ENCODE measurements at regions not wholly inside any gene's neighbourhood (a gene's known extent, or its start where the extent isn't known, plus 50 kb on each side); places are given as distances from the start of the nearest gene placed in this dataset.
"Not testable (repeated sequence)": the region's sequence is repeated elsewhere in the genome, so short reads cannot be mapped to it uniquely, and the experiment has no call there.

- H3K27me3 ChIP-seq (ENCODE audit: control insufficient read depth in 1 of 2, insufficient read depth in 2 of 2, low read length in 2 of 2): no peaks in the 10 kb centered on the region
- 79 to 84% methylated on average over 1 of the region's 1 CpG for WGBS, 2 donors
- no peaks in the 10 kb centered on the region for H3K9me3 ChIP-seq (ENCODE audit: control insufficient read depth in 2 of 2, insufficient read depth in 1 of 2, low read depth in 1 of 2, low read length in 1 of 2)
- no peaks in the 10 kb centered on the region for H3K4me1 ChIP-seq (ENCODE audit: control insufficient read depth in 2 of 2, insufficient read depth in 2 of 2, low read length in 1 of 2)
- no peaks in the 10 kb centered on the region for H3K36me3 ChIP-seq (ENCODE audit: control insufficient read depth in 2 of 2, insufficient read depth in 2 of 2, low read length in 1 of 2)
- H3K27ac ChIP-seq (ENCODE audit: low read depth in 2 of 2, low read length in 1 of 2): no peak overlapping the region
- H3K4me3 ChIP-seq (ENCODE audit: low read depth in 1 of 2, low read length in 2 of 2): no peak overlapping the region
Observed at GRCh38 chr5:68074048-68074632, 141.4 kb upstream of the PIK3R1 start.

- H3K27ac ChIP-seq (ENCODE audit: low read depth in 2 of 2, low read length in 1 of 2): no peak overlapping the region
- WGBS, 2 donors: 80 to 82% methylated on average over 6 of the region's 6 CpGs
Observed at GRCh38 chr5:68071736-68072135, 143.8 kb upstream of the PIK3R1 start.

GRCh38 chr5:68071282-68071632 is 144.3 kb upstream of the PIK3R1 start:
- no peaks in the 10 kb centered on the region for H3K4me1 ChIP-seq (ENCODE audit: control insufficient read depth in 2 of 2, insufficient read depth in 2 of 2, low read length in 1 of 2)
- no peak overlapping the region for H3K27ac ChIP-seq (ENCODE audit: low read depth in 2 of 2, low read length in 1 of 2)
- WGBS, 2 donors: 69 to 70% methylated on average over 3 of the region's 3 CpGs
- H3K27me3 ChIP-seq (ENCODE audit: control insufficient read depth in 1 of 2, insufficient read depth in 2 of 2, low read length in 2 of 2): no peaks in the 10 kb centered on the region
- H3K4me3 ChIP-seq (ENCODE audit: low read depth in 1 of 2, low read length in 2 of 2): no peak overlapping the region
- no peaks in the 10 kb centered on the region for H3K9me3 ChIP-seq (ENCODE audit: control insufficient read depth in 2 of 2, insufficient read depth in 1 of 2, low read depth in 1 of 2, low read length in 1 of 2)
- H3K36me3 ChIP-seq (ENCODE audit: control insufficient read depth in 2 of 2, insufficient read depth in 2 of 2, low read length in 1 of 2): no peaks in the 10 kb centered on the region

More at GRCh38 chr5:68071736-68072135, 143.8 kb upstream of the PIK3R1 start:
- Histone ChIP-seq H3K4me1 (ENCODE audit: control insufficient read depth in 2 of 2, insufficient read depth in 2 of 2, low read length in 1 of 2) (no peaks in the 10 kb centered on the region), H3K9me3 (ENCODE audit: control insufficient read depth in 2 of 2, insufficient read depth in 1 of 2, low read depth in 1 of 2, low read length in 1 of 2) (no peaks in the 10 kb centered on the region), H3K36me3 (ENCODE audit: control insufficient read depth in 2 of 2, insufficient read depth in 2 of 2, low read length in 1 of 2) (no peaks in the 10 kb centered on the region), H3K27me3 (ENCODE audit: control insufficient read depth in 1 of 2, insufficient read depth in 2 of 2, low read length in 2 of 2) (no peaks in the 10 kb centered on the region), H3K4me3 (ENCODE audit: low read depth in 1 of 2, low read length in 2 of 2) (no peak overlapping the region)

GRCh38 chr5:68070591-68071281 is 144.8 kb upstream of the PIK3R1 start:
- no peak overlapping the region for H3K27ac ChIP-seq (ENCODE audit: low read depth in 2 of 2, low read length in 1 of 2)

GRCh38 chr5:68067976-68068603 is 147.5 kb upstream of the PIK3R1 start:
- no peaks in the 10 kb centered on the region for H3K27me3 ChIP-seq (ENCODE audit: control insufficient read depth in 1 of 2, insufficient read depth in 2 of 2, low read length in 2 of 2)
- H3K27ac ChIP-seq (ENCODE audit: low read depth in 2 of 2, low read length in 1 of 2): no peak overlapping the region
- WGBS, 2 donors: 85 to 92% methylated on average over 5 of the region's 5 CpGs
- H3K4me3 ChIP-seq (ENCODE audit: low read depth in 1 of 2, low read length in 2 of 2): no peak overlapping the region
- no peaks in the 10 kb centered on the region for H3K4me1 ChIP-seq (ENCODE audit: control insufficient read depth in 2 of 2, insufficient read depth in 2 of 2, low read length in 1 of 2)
- H3K9me3 ChIP-seq (ENCODE audit: control insufficient read depth in 2 of 2, insufficient read depth in 1 of 2, low read depth in 1 of 2, low read length in 1 of 2): no peaks in the 10 kb centered on the region
- H3K36me3 ChIP-seq (ENCODE audit: control insufficient read depth in 2 of 2, insufficient read depth in 2 of 2, low read length in 1 of 2): no peaks in the 10 kb centered on the region

More at GRCh38 chr5:68070591-68071281, 144.8 kb upstream of the PIK3R1 start:
- Histone ChIP-seq H3K4me3 (ENCODE audit: low read depth in 1 of 2, low read length in 2 of 2) (no peak overlapping the region), H3K9me3 (ENCODE audit: control insufficient read depth in 2 of 2, insufficient read depth in 1 of 2, low read depth in 1 of 2, low read length in 1 of 2) (no peaks in the 10 kb centered on the region), H3K36me3 (ENCODE audit: control insufficient read depth in 2 of 2, insufficient read depth in 2 of 2, low read length in 1 of 2) (no peaks in the 10 kb centered on the region), H3K4me1 (ENCODE audit: control insufficient read depth in 2 of 2, insufficient read depth in 2 of 2, low read length in 1 of 2) (no peaks in the 10 kb centered on the region), H3K27me3 (ENCODE audit: control insufficient read depth in 1 of 2, insufficient read depth in 2 of 2, low read length in 2 of 2) (no peaks in the 10 kb centered on the region)
- 45 to 52% methylated on average over 2 of the region's 2 CpGs for WGBS, 2 donors

- Histone ChIP-seq H3K27ac (ENCODE audit: low read depth in 2 of 2, low read length in 1 of 2) (no peak overlapping the region), H3K36me3 (ENCODE audit: control insufficient read depth in 2 of 2, insufficient read depth in 2 of 2, low read length in 1 of 2) (no peaks in the 10 kb centered on the region), H3K9me3 (ENCODE audit: control insufficient read depth in 2 of 2, insufficient read depth in 1 of 2, low read depth in 1 of 2, low read length in 1 of 2) (no peaks in the 10 kb centered on the region), H3K4me3 (ENCODE audit: low read depth in 1 of 2, low read length in 2 of 2) (no peak overlapping the region), H3K27me3 (ENCODE audit: control insufficient read depth in 1 of 2, insufficient read depth in 2 of 2, low read length in 2 of 2) (no peaks in the 10 kb centered on the region), H3K4me1 (ENCODE audit: control insufficient read depth in 2 of 2, insufficient read depth in 2 of 2, low read length in 1 of 2) (no peaks in the 10 kb centered on the region)
- WGBS, 2 donors: 51 to 71% methylated on average over 1 of the region's 1 CpG
Observed at GRCh38 chr5:68067291-68067690, 148.3 kb upstream of the PIK3R1 start.

- no peaks in the 10 kb centered on the region for H3K36me3 ChIP-seq (ENCODE audit: control insufficient read depth in 2 of 2, insufficient read depth in 2 of 2, low read length in 1 of 2)
- no peak overlapping the region for H3K27ac ChIP-seq (ENCODE audit: low read depth in 2 of 2, low read length in 1 of 2)
- H3K4me3 ChIP-seq (ENCODE audit: low read depth in 1 of 2, low read length in 2 of 2): no peak overlapping the region
- no peaks in the 10 kb centered on the region for H3K4me1 ChIP-seq (ENCODE audit: control insufficient read depth in 2 of 2, insufficient read depth in 2 of 2, low read length in 1 of 2)
- H3K9me3 ChIP-seq (ENCODE audit: control insufficient read depth in 2 of 2, insufficient read depth in 1 of 2, low read depth in 1 of 2, low read length in 1 of 2): no peaks in the 10 kb centered on the region
- no peaks in the 10 kb centered on the region for H3K27me3 ChIP-seq (ENCODE audit: control insufficient read depth in 1 of 2, insufficient read depth in 2 of 2, low read length in 2 of 2)
- 76 to 84% methylated on average over 3 of the region's 3 CpGs for WGBS, 2 donors
Observed at GRCh38 chr5:68066277-68066955, 149.1 kb upstream of the PIK3R1 start.

GRCh38 chr5:68065321-68065720 is 150.2 kb upstream of the PIK3R1 start:
- not testable (repeated sequence) for H3K4me3 ChIP-seq (ENCODE audit: low read depth in 1 of 2, low read length in 2 of 2); H3K9me3 ChIP-seq (ENCODE audit: control insufficient read depth in 2 of 2, insufficient read depth in 1 of 2, low read depth in 1 of 2, low read length in 1 of 2); H3K27ac ChIP-seq (ENCODE audit: low read depth in 2 of 2, low read length in 1 of 2); H3K4me1 ChIP-seq (ENCODE audit: control insufficient read depth in 2 of 2, insufficient read depth in 2 of 2, low read length in 1 of 2); H3K27me3 ChIP-seq (ENCODE audit: control insufficient read depth in 1 of 2, insufficient read depth in 2 of 2, low read length in 2 of 2); H3K36me3 ChIP-seq (ENCODE audit: control insufficient read depth in 2 of 2, insufficient read depth in 2 of 2, low read length in 1 of 2)
- 94 to 96% methylated on average over 3 of the region's 3 CpGs for WGBS, 2 donors

GRCh38 chr5:68060382-68060781 is 155.2 kb upstream of the PIK3R1 start:
- no peak overlapping the region for H3K4me3 ChIP-seq (ENCODE audit: low read depth in 1 of 2, low read length in 2 of 2)
- H3K9me3 ChIP-seq (ENCODE audit: control insufficient read depth in 2 of 2, insufficient read depth in 1 of 2, low read depth in 1 of 2, low read length in 1 of 2): no peaks in the 10 kb centered on the region
- no peaks in the 10 kb centered on the region for H3K4me1 ChIP-seq (ENCODE audit: control insufficient read depth in 2 of 2, insufficient read depth in 2 of 2, low read length in 1 of 2)
- WGBS, 2 donors: 85 to 96% methylated on average over 1 of the region's 1 CpG
- no peaks in the 10 kb centered on the region for H3K36me3 ChIP-seq (ENCODE audit: control insufficient read depth in 2 of 2, insufficient read depth in 2 of 2, low read length in 1 of 2)
- H3K27ac ChIP-seq (ENCODE audit: low read depth in 2 of 2, low read length in 1 of 2): no peak overlapping the region
- H3K27me3 ChIP-seq (ENCODE audit: control insufficient read depth in 1 of 2, insufficient read depth in 2 of 2, low read length in 2 of 2): no peaks in the 10 kb centered on the region
